Panc1 (cell line): ENCODE measurements at regions not wholly inside any gene's neighbourhood (a gene's known extent, or its start where the extent isn't known, plus 50 kb on each side); places are given as distances from the start of the nearest gene placed in this dataset.

Source experiments
- ATAC-seq: fragments of 200-7000 bp; cut with Tn5 transposase; 2 replicates; pipeline ENCODE4 v1.9.1; 2020; ENCODE audit warnings: mild to moderate bottlenecking, moderate library complexity
- BruUV-seq: library from RNA; stranded (reverse); fragments of 400-500 nt; replicated peaks from 2 replicates; lab custom pipeline; 2021; lab: Mats Ljungman, UMichigan
- CTCF ChIA-PET: fragments of 300-600 bp; sonication (Branson Sonifier 250); formaldehyde crosslinking; loops from one replicate; lab custom pipeline; 2022; ENCODE audit warnings: antibody characterized with exemption; lab: Charles Lee
- POLR2A ChIA-PET: fragments of 300-600 bp; sonication (Branson Sonifier 250); formaldehyde crosslinking; loops from one replicate; lab custom pipeline; 2022; ENCODE audit warnings: antibody characterized with exemption; lab: Charles Lee
- DNase-seq: peaks from one replicate; pipeline ENCODE4 v3.0.0-alpha.2; 2010; ENCODE audit warnings: low read depth, low spot score
- H3K27ac ChIP-seq: 2 replicates; pipeline ENCODE4 v1.5.1; 2011; ENCODE audit warnings: mild to moderate bottlenecking, low read length, inconsistent platforms
- H3K27me3 ChIP-seq: fragments of 200-500 bp; sonication (Bioruptor generic); 2 replicates; pipeline ENCODE4 v1.6.0; 2014; ENCODE audit warnings: low read length, inconsistent platforms; ENCODE audit not compliant: control insufficient read depth, insufficient read depth
- H3K36me3 ChIP-seq: fragments of 200-500 bp; sonication (Bioruptor generic); 2 replicates; pipeline ENCODE4 v1.5.1; 2014; ENCODE audit warnings: inconsistent platforms, mild to moderate bottlenecking, low read length, moderate library complexity; ENCODE audit not compliant: control insufficient read depth, insufficient read depth
- H3K4me1 ChIP-seq: 2 replicates; pipeline ENCODE4 v1.5.1; 2011; ENCODE audit warnings: inconsistent platforms, mild to moderate bottlenecking, low read length, moderate library complexity; ENCODE audit not compliant: control insufficient read depth, insufficient read depth
- H3K4me3 ChIP-seq, 2 experiments: 2 replicates each; pipeline ENCODE4 v1.5.1; 2011 to 2012; ENCODE audit warnings: low read depth in 2 of 2, low read length in 2 of 2, mild to moderate bottlenecking in 2 of 2, inconsistent platforms in 1 of 2, moderate library complexity in 1 of 2
- H3K9me3 ChIP-seq: fragments of 200-500 bp; sonication (Bioruptor generic); 2 replicates; pipeline ENCODE4 v1.5.1; 2014; ENCODE audit warnings: low read depth, mild to moderate bottlenecking, inconsistent platforms, low read length, moderate library complexity; ENCODE audit not compliant: control insufficient read depth, insufficient read depth
- CTCF ChIP-seq: fragments of 450-650 bp; IDR thresholded peaks from 2 replicates; pipeline ENCODE4 v1.5.1; 2017; ENCODE audit warnings: mild to moderate bottlenecking
- POLR2AphosphoS5 ChIP-seq: IDR thresholded peaks from 2 replicates; pipeline ENCODE4 v1.6.1; 2012; ENCODE audit warnings: mild to moderate bottlenecking, low read depth, low read length, moderate library complexity
- SIN3A ChIP-seq: IDR thresholded peaks from 2 replicates; pipeline ENCODE4 v1.6.1; 2012; ENCODE audit warnings: low read depth, mild to moderate bottlenecking, low read length, moderate library complexity, borderline replicate concordance; ENCODE audit not compliant: insufficient read depth
- TCF7L2 ChIP-seq: IDR thresholded peaks from 2 replicates; pipeline ENCODE4 v1.6.1; 2011; ENCODE audit warnings: mild to moderate bottlenecking, low read depth, low read length, inconsistent platforms
- in situ Hi-C: cut with HindIII; loops from 2 replicates; pipeline ENCODE4 v1.10.0; 2016; ENCODE audit warnings: low sequenced_read_pairs, low pct_unique_long_range_greater_than_20kb
- intact Hi-C: fragments of 100-400 bp; cut with micrococcal nuclease; formaldehyde crosslinking; loops from one replicate; pipeline ENCODE4 v1.10.0; 2022; ENCODE audit not compliant: unreplicated experiment
- TF ChIP-seq, protein P1 (sequence below), 2 experiments: IDR thresholded peaks; 2 replicates each; pipeline ENCODE4 v1.6.1; 2011 to 2012; ENCODE audit warnings: low read depth in 2 of 2, control low read depth in 1 of 2, low read length in 1 of 2, mild to moderate bottlenecking in 1 of 2, moderate library complexity in 1 of 2; ENCODE audit not compliant: insufficient read depth in 1 of 2

GRCh38 chr1:222060210-222060916, 318.5 kb upstream of the DUSP10 start:
- H3K4me3 ChIP-seq: no peak overlapping the region
- no peaks in the 10 kb centered on the region for H3K9me3 ChIP-seq
- H3K36me3 ChIP-seq: no peaks in the 10 kb centered on the region
- in situ Hi-C loops: no loop called here
- intact Hi-C loops: no loop called here
- H3K27me3 ChIP-seq: no peaks in the 10 kb centered on the region
- ChIA-PET POLR2A (no interaction called here), CTCF (no interaction called here)
- DNase-seq (no peak), ATAC-seq (no peak)
- H3K4me1 ChIP-seq: no peaks in the 10 kb centered on the region
- no peak overlapping the region for H3K27ac ChIP-seq
- BruUV-seq: no TSS peak
- TF ChIP-seq CTCF: no peak
- TF ChIP-seq, protein P1, sequence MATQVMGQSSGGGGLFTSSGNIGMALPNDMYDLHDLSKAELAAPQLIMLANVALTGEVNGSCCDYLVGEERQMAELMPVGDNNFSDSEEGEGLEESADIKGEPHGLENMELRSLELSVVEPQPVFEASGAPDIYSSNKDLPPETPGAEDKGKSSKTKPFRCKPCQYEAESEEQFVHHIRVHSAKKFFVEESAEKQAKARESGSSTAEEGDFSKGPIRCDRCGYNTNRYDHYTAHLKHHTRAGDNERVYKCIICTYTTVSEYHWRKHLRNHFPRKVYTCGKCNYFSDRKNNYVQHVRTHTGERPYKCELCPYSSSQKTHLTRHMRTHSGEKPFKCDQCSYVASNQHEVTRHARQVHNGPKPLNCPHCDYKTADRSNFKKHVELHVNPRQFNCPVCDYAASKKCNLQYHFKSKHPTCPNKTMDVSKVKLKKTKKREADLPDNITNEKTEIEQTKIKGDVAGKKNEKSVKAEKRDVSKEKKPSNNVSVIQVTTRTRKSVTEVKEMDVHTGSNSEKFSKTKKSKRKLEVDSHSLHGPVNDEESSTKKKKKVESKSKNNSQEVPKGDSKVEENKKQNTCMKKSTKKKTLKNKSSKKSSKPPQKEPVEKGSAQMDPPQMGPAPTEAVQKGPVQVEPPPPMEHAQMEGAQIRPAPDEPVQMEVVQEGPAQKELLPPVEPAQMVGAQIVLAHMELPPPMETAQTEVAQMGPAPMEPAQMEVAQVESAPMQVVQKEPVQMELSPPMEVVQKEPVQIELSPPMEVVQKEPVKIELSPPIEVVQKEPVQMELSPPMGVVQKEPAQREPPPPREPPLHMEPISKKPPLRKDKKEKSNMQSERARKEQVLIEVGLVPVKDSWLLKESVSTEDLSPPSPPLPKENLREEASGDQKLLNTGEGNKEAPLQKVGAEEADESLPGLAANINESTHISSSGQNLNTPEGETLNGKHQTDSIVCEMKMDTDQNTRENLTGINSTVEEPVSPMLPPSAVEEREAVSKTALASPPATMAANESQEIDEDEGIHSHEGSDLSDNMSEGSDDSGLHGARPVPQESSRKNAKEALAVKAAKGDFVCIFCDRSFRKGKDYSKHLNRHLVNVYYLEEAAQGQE (IDR thresholded peaks at IDR 0.05; ENCODE audit: insufficient read depth in 1 of 2, low read depth in 2 of 2, low read length in 1 of 2): no peak
- TF ChIP-seq TCF7L2: no peak
- no peak for TF ChIP-seq POLR2AphosphoS5

GRCh38 chr1:222058249-222058648, 316.4 kb upstream of the DUSP10 start:
- DNase-seq (no peak), ATAC-seq (no peak)
- CTCF ChIA-PET: no interaction called here
- Histone ChIP-seq H3K36me3 (no peaks in the 10 kb centered on the region), H3K27me3 (no peaks in the 10 kb centered on the region), H3K9me3 (no peaks in the 10 kb centered on the region), H3K4me3 (no peak overlapping the region), H3K4me1 (no peaks in the 10 kb centered on the region), H3K27ac (no peak overlapping the region)
- in situ Hi-C loops (no loop called here), intact Hi-C loops (no loop called here)
- BruUV-seq: no TSS peak
- POLR2A ChIA-PET: no interaction called here
- TF ChIP-seq TCF7L2: no peak
- TF ChIP-seq POLR2AphosphoS5: no peak
- no peak for TF ChIP-seq CTCF
- TF ChIP-seq, protein P1 (IDR thresholded peaks at IDR 0.05; ENCODE audit: insufficient read depth in 1 of 2, low read depth in 2 of 2, low read length in 1 of 2): no peak
- TF ChIP-seq SIN3A: no peak
